ENCODE measurements at regions not wholly inside any gene's neighbourhood (a gene's known extent, or its start where the extent isn't known, plus 50 kb on each side); places are given as distances from the start of the nearest gene placed in this dataset.
"Not testable (repeated sequence)": the region's sequence is repeated elsewhere in the genome, so short reads cannot be mapped to it uniquely, and the experiment has no call there.

- no peak for DNase-seq (ENCODE audit: low spot score)
These were observed 1346.1 kb upstream of the EPHA6 start for GRCh38 chr3:95468331-95468730.

- no peak for DNase-seq (ENCODE audit: low spot score)
These were observed 1340.1 kb upstream of the EPHA6 start for GRCh38 chr3:95474338-95474737.

GRCh38 chr3:95476534-95476933 is 1337.9 kb upstream of the EPHA6 start:
- DNase-seq (ENCODE audit: low spot score), result no peak

- no peak for DNase-seq (ENCODE audit: low spot score)
These were observed 1308.2 kb upstream of the EPHA6 start for GRCh38 chr3:95506174-95506573.

- no peak for DNase-seq (ENCODE audit: low spot score)
These were observed 1306.3 kb upstream of the EPHA6 start for GRCh38 chr3:95508124-95508523.

- DNase-seq (ENCODE audit: low spot score), result no peak
These were observed 1302.6 kb upstream of the EPHA6 start for GRCh38 chr3:95511828-95512227.

- DNase-seq (ENCODE audit: low spot score), result no peak
These were observed 1300.1 kb upstream of the EPHA6 start for GRCh38 chr3:95514260-95514659.

GRCh38 chr3:95521396-95521795 is 1293.0 kb upstream of the EPHA6 start:
- no peak for DNase-seq (ENCODE audit: low spot score)

- no peak for DNase-seq (ENCODE audit: low spot score)
These were observed 1291.9 kb upstream of the EPHA6 start for GRCh38 chr3:95522449-95522848.

GRCh38 chr3:95539950-95540483 is 1274.4 kb upstream of the EPHA6 start:
- DNase-seq (ENCODE audit: low spot score), result no peak

GRCh38 chr3:95565502-95565901 is 1248.9 kb upstream of the EPHA6 start:
- DNase-seq (ENCODE audit: low spot score), result no peak

- DNase-seq (ENCODE audit: low spot score), result no peak
These were observed 1247.0 kb upstream of the EPHA6 start for GRCh38 chr3:95567346-95567745.

GRCh38 chr3:95586754-95587153 is 1227.6 kb upstream of the EPHA6 start:
- DNase-seq (ENCODE audit: low spot score), result no peak

GRCh38 chr3:95587641-95588040 is 1226.8 kb upstream of the EPHA6 start:
- not testable (repeated sequence) for DNase-seq (ENCODE audit: low spot score)

GRCh38 chr3:95588473-95588872 is 1225.9 kb upstream of the EPHA6 start:
- no peak for DNase-seq (ENCODE audit: low spot score)

GRCh38 chr3:95595416-95596075 is 1218.8 kb upstream of the EPHA6 start:
- DNase-seq (ENCODE audit: low spot score), result no peak

GRCh38 chr3:95607926-95608325 is 1206.5 kb upstream of the EPHA6 start:
- DNase-seq (ENCODE audit: low spot score), result no peak

- DNase-seq (ENCODE audit: low spot score), result no peak
These were observed 1205.0 kb upstream of the EPHA6 start for GRCh38 chr3:95609411-95609810.

- DNase-seq (ENCODE audit: low spot score), result no peak
These were observed 1201.8 kb upstream of the EPHA6 start for GRCh38 chr3:95612611-95613010.

- DNase-seq (ENCODE audit: low spot score), result no peak
These were observed 1200.4 kb upstream of the EPHA6 start for GRCh38 chr3:95613993-95614392.

GRCh38 chr3:95615592-95616310 is 1198.6 kb upstream of the EPHA6 start:
- DNase-seq (ENCODE audit: low spot score), result no peak

GRCh38 chr3:95626107-95626506 is 1188.3 kb upstream of the EPHA6 start:
- no peak for DNase-seq (ENCODE audit: low spot score)

GRCh38 chr3:95627293-95627692 is 1187.1 kb upstream of the EPHA6 start:
- no peak for DNase-seq (ENCODE audit: low spot score)

- no peak for DNase-seq (ENCODE audit: low spot score)
These were observed 1186.7 kb upstream of the EPHA6 start for GRCh38 chr3:95627697-95628096.

Measured in HuH-7.5 (cell line).